Stimulated activated CD8-positive, alpha-beta memory T cell treated with anti-CD3 and anti-CD28 coated beads, Interleukin-7, amount 100 ng/mL, for 24 hours (primary cell): ENCODE measurements at regions not wholly inside any gene's neighbourhood (a gene's known extent, or its start where the extent isn't known, plus 50 kb on each side); places are given as distances from the start of the nearest gene placed in this dataset.

Experiments
- DNase-seq: peaks from one replicate; pipeline ENCODE4 v3.0.0-alpha.2; 2020; ENCODE audit warnings: low read depth

DNA sequence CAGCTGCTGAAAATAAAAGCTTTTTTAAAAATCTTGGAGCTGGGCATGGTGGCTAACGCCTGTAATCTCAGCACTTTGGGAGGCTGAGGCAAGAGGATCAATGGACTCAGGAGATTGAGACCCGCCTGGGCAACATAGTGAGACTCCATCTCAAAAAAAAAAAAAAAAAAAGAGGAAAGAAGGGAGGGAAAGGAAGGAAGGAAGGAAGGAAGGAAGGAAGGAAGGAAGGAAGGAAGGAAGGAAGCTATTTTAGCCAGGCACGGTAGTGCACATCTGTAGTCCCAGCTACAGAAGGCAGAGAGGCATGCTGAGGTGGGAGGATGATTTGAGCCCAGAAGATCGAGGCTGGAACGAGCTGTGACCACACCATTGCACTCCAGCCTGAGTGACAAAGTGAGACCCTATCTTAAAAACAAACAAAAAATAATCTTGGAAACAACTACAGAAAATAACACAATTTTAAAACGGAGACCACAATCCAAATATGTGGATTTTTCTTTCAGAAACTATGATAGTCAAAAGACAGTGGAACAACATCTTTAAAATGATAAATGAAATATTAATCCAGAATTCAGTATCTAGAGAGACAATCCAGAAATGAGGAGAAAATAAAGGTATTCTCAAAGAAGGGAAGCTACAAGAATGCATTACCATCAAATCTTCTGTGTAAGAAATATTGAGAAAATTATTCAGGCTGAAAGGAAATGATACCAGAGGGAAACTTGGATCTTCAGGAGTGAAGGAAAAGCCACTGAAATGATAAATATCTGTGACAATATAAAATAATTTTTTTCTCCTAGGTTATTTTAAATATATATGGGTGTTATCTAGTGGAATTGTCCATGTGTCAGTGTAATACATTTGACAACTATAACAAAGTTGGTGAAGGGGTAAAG lies 182.0 kb downstream of the GPX5 start:
- no peak for DNase-seq

DNA sequence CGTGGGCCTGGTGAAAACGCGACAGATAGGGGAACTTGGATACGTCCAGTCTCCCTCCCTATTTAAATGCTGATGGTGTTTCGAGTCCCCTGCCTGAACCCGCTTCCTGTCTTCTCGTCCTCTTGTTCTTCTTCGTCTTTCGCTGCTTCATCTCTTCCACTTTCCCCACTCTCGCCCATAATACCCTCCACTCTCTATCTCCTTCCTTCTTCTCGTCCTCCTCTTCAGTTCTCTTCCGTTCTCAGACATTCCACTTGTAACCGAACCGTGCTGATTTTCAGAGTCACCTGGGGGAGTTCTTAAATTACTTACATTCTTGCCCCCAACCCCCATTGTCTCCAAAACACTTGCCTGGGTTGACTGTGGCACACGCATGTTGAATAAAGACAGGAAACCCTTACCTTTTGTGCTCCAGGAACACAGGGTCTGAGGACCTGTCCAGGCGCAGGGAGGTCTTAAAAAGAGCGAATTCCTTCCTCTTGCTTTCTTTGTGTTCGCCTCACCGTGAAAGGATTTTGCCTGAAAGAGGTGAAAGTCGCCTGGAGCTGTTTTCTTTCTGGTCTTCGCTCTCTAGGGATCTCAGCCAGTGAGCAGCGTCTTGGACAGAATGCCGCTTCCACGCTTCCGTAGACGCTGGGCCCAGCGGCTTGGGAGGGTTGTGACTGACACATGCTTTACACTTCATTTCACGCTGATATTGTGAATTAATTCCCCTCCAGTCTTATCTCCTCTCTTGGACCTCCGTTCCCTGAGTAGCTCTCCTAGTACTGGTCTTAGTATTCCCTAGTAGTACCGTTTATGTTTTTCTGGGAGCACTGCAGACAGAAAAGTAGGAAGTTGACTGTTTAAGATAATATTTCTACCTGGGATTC lies 184.0 kb downstream of the GPX5 start:
- DNase-seq: no peak

DNA sequence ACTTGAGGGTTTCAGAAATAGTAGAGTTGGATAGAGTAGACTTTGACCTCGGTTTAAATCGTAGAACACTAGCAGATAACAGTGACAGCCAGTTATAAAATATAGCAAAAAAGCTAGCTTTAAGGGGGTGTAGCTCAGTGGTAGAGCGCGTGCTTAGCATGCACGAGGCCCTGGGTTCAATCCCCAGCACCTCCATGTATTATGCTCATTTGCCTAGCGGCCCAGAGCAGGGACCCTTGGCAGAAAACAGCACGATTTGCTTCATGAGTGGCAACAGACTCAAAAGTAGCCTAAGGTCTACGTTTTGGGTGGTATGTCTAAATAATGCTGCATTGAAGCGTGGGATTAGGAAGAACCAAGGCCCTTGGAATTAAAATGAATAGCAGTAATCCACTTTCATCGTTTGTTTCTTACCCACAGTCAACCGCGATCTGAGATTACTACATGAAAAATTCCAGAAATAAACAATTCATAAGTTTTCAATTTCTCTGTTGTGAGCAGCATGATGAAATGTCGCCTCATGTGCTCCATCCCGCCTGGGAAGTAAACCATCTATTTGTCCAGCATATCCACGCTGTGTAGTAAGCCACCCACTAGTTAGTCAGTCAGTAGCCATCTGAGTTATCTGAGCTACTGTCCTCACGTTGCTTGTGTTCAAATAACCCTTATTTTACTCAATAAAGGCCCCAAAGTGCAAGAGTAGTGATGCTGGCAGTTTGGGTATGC lies 184.9 kb downstream of the GPX5 start:
- no peak for DNase-seq

DNA sequence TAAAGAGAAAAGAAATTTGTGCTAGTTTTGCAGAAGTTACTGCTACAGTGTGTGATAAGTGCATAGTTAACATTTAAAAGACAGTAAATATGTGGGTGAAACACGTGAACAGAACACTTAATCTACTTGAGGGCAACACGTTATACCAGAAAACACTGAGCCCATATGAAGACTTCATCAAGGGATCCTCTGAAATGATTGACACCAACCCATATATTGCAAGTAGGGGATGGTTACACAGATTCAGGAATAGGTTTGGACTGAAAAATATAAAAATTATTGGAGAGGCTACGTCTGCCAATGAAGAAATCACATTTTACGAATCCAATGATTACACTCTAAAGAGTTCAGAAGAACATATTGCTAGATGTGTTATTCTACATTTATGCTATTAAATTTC lies 185.6 kb downstream of the GPX5 start:
- DNase-seq: no peak

DNA sequence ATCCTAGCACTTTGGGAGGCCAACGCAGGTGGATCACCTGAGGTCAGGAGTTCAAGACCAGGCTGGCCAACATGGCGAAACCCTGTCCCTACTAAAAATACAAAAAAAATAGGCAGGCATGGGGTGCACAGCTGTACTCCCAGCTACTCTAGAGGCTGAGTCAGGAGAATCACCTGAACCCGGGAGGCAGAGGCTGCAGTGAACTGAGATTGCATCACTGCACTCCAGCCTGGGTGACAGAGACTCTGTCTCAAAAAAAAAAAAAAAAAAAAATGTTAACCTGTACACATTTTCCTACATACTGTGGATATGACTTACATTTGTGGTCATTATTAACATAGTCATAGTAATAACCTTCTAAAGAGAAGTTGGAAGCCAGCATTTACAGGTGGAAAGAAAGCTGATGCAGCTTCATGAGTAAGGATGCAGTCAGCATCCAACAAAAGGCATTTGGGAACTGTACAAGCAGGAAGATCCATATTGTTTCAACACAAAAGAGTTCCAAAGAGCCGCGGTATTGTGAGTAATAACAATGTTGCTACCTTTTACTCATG lies 186.2 kb downstream of the GPX5 start:
- no peak for DNase-seq

DNA sequence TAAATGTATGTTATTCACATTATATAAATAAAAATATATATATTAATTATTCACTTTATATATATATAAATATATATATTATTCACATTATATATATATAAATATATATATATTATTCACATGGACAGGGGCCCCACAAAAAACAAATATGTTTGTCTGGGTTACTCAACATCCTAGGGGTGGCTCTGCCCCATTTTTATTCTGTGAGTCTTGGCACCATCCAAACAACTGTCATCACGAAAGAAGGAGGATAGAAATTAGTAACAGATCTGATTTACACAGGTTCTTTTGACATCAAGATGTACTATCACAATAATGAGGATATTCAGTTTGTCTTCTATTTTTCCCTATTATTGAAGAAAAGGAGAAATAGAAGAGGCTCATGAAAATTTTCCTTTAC lies 187.3 kb downstream of the GPX5 start:
- DNase-seq: no peak

DNA sequence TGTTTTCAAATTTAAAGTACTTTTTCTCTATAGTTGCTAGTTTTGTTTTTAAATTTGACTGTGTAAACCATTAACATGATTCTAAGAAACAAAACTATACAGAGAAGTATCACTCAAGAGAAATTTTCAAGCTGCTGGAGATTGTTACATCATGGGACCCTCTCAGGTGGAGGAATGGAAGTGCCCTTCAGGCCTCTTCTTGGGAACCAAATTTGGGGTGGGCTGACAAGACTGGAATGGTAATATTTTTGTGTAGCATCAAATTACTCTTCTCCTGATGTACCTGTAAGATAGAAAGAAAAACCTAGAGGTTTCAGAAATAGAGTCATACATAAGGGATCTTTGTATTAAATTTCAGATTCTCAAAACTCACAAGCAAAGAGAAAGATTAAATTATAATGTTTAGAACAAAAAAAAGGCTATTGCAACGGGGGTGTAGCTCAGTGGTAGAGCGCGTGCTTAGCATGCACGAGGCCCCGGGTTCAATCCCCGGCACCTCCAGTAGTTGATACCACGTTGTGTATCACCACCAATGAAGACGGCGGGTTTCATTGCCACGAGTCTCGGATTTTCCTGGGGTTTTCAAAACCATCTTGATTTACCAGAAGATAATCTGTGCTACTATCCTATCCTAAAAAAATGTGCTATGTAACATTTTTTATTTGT lies 193.7 kb downstream of the GPX5 start:
- DNase-seq: peak; percentile 16

DNA sequence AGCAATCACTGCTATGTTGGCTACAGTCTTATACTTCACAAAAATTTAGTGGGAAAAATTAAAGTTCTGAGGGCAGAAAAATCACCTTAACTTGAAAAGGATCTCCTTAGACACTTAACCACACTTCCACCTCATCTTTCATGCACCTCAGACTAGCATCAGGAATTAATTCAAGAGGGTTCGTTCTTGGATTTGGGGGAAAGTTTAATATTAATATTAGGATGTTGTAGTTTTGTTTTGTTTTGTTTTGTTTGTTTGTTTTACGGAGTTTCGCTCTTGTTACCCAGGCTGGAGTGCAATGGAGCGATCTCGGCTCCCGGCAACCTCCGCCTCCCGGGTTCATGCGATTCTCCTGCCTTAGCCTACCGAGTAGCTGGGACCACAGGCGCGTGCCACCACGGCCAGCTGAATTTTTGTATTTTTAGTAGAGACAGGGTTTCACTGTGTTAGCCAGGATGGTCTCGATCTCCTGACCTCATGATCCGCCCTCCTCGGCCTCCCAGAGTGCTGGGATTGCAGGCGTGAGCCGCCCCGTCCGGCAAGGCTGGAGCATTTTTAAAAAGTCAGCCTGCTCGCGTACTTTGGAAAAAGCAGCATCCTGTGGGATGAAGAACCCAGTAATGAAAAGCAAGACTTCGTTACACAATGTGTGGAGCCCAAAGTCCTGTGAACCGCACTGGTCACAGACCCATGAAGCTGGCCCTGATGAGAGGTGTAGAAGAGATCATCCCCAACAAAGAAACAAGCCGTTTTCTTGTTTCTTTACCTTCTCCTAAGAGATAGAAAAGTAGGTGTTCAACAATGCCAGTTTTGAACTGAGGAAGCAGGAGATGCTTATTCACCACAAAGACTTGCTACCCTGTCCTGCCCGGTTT lies 194.9 kb downstream of the GPX5 start:
- no peak for DNase-seq

DNA sequence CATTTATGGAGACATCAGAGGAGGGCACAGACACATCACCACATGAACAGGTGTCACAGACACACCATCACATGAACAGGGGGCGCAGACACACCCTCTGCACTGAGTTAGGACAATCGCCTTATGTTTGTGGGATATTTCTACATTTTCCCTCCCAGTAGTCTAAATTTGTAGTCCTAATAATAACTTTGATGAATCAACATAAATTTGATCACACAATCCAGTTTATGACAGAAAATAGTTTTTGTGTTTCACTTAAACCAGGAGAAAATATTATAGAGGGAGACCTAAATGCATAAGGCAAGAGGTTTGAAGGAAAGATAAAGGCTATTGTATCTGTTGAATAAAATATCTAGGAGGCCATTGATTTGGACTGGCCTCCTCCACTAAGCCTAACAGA lies 195.7 kb downstream of the GPX5 start:
- no peak for DNase-seq

DNA sequence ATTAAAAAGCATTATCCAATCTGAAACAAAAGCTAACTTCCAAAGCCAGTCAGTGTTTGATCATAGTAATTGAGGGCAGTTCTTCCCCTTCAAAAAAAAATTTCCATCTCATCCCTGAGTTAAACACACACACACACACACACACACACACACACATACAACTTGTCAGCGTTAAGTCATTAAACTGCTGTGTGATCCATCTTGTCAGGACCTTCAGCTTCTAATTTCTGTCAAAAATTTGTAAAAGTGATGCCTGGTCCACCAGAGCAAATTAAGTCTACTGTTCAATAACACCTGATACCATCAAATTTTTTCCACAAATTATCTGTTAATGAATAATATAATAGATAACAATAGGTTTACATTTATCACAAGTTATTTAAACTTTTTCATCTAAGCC lies 198.7 kb downstream of the GPX5 start:
- DNase-seq: no peak

DNA sequence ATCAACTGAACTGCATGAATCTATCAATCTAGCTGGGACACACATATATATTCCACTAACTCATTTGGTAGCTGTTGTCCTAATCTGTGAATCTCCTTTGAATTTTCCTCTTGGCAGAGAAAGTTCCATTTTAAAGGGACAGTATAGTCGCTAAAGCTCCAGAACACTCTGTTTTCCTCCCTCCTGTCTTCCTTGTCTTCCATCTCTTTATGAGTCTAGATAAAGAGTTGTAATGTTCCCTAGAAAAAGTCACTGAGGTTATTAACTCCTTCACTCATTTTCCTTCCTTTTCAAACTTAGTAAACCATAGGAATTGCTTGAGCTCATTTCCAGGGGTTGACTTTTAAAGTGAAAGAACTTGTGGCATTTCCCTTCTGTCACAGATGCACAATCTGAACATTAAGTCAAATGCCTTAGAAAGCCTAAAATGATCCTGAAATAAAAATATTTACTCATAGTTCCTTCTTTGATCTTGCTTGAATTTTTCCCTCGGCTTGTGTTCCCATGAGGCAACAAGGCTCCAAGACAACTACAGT lies 198.4 kb downstream of the TRIM27 start:
- DNase-seq: no peak

DNA sequence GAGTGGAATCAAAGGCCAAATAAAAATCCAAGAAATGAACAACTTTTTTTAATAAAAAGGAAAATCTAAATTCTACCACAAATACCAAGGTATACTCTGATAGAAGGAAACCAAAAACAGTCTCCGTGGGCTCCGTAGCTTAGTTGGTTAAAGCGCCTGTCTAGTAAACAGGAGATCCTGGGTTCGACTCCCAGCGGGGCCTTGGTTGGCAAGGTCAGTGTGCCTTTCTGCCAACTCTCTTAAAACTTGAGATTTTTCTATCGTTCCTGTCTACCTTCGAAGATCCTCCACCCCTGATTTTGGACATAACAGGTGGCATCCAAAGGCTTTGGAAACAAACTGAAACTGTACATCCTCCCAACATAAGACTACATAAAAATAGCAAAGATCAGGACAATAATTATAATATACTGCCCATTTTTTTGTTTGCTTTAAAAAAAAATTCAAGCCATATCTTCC lies 197.9 kb downstream of the TRIM27 start:
- DNase-seq: no peak

DNA sequence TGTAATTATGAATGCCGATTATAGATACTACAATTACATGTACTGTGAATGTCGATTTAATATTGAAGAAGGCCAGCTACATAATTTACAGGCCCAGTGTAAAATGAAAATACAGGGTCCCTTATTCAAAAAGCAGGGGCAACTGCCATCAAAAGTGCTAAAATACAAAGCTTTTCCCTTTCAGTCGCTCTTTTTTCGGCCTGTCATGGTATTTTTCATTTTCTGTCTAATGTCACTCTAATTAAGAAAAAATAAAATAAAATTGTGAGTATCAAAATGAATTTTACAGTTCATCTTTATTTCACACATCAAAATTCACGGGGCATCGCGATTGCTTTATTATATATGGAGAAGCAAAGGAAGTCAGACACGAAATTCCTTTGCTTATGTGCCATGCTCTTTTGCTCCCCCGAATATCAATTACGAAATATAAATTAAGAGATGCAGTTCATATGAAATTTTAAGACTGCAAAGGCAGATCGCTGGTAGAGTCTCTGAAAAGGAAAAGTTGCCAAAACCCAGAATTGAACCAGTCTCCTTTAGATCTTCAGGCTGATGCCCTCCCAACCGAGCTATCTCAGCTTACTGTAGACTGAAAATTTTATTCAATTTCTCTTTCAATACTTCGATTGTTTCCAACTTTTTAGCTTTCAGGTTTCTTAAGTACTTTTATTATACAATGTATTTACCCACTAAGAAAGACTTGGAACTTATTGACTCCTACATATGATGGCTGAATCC lies 197.0 kb downstream of the TRIM27 start:
- no peak for DNase-seq

DNA sequence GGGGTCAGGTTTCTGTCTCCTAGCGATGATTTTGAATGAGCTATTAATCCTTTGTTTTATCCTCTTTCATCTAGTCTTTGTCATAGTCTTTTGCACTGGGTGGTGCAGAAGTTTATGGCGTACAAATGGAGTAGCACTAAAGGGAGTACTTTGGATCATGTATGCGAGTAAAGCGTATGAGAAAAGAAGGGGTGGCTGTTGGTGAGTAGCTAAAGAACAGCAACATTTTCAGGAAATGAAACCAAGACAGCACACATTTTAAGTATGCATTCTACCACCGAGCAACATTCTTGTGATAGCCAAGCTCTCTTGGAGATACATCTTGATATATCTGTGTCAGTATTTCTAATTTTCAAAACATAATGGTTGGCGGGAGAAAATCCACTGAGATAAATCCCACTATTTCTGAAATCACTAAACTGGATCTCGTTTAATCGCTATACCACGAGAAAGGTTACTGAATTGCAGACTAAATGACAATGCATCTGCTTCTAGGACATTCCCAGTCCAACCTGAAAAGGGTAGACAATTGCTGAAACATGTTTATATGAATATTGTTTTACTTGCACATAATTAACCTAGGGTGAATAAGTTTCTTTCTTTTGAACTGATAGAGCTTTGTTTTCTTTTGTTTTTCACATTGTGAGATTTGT lies 196.1 kb downstream of the TRIM27 start:
- DNase-seq: no peak

DNA sequence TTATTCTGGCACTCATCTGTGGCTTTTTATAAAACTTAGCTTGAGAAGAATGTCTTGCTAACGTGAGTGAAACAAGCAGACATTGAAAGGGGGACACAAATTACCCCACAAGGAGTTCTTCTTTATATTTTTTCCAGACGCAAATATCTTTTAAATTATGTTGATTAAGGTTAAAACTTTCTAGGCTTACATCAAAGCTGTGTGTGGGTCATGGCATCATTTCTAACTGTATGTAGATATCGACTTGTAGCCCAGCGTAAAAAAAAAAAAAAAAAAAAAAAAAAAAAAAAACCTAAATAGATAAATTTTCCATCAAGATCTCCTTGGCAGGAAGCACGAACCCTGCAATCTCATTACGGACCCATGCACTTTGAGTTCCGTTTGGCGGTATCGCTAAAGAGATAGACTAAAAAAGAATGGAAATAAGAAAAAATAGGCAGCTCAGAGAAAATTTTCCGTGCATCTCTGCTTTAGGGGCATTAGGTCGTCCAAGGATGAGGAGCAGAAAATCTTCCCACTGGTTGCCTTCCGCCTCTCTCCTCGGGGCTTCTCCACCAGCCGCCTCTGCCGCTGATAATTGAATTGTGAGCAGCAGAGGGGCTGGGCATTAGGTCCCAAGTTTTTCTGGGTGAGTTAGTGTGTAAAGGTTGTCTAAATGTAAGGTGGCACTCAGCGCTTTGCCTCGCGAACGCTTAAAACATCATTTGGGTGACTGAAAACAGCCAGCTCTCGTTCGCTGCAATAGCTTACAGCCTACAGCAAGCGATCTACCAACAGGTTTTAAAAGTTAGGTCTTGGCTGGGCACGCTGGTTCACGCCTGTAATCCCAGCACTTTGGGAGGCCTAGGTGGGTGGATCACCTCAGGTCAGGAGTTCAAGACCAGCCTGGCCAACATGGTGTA lies 194.0 kb downstream of the TRIM27 start:
- no peak for DNase-seq

DNA sequence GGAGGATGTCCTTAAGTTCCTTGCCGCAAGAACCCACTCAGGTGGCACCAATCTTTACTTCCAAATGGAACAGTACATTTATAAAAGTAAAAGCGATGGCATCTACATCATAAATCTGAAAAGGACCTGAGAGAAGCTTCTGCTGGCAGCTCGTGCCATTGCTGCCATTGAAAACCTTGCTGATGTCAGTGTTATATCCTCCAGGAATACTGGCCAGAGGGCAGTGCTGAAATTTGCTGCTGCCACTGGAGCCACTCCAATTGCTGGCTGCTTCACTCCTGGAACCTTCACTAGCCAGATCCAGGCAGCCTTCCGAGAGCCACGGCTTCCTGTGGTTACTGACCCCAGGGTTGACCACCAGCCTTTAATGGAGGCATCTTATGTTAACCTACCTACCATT lies 191.7 kb downstream of the TRIM27 start:
- DNase-seq: no peak

DNA sequence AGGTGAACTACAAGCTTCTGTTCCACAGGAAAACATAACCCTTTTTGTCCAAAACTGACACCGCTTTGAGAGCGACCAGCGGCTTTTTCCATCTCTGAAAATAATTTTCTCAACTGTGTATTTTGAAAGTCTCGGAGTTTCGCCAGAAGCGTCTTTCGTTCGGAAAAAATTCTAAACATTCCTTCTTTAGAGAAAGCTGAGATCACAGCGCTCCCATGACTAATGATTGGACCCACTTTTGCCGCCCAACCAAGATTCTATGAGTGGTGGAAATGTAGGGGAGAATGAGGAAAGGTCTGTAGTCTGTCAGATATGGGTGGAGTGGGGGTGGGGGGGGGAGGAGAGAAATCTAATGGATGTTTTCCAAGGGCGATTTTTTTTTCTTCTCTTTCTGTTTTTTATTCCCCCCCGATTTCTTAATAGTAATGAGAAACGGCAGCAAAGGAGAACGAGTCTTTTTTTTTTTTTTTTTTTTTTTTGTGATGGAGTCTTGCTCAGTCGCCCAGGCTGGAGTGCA lies 189.3 kb downstream of the TRIM27 start:
- no peak for DNase-seq

DNA sequence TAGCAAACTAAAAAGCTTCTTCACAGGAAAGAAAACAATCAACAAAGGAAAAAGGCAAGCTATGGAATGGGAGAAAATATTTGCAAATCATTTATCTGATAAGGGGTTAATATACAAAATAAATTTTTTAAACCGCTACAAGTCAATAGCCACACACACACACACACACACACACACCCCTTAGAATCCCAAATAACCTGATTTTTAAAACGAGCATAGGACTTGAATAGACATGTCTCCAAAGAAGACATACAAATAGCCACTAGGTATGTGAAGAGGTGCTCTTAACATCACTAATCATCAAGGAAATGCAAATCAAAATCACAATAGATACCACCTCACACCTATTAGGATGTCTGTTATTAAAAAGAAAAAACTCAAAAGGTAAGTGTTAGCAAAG lies 187.7 kb downstream of the TRIM27 start:
- DNase-seq: no peak
